Stimulated activated CD4-positive, alpha-beta T cell treated with anti-CD3 and anti-CD28 coated beads, TNF-alpha, amount 100 ng/mL, for 48 hours (primary cell): ENCODE measurements at regions not wholly inside any gene's neighbourhood (a gene's known extent, or its start where the extent isn't known, plus 50 kb on each side); places are given as distances from the start of the nearest gene placed in this dataset.
"Not testable (repeated sequence)": the region's sequence is repeated elsewhere in the genome, so short reads cannot be mapped to it uniquely, and the experiment has no call there.

ENCODE experiments used
- DNase-seq, 3 donors: peaks; one replicate each; pipeline ENCODE4 v3.0.0-alpha.2; 2020; ENCODE audit warnings: low read depth in 3 of 3

- DNase-seq, result no peak
Observed at GRCh38 chr3:655824-656223, 437.0 kb upstream of the CNTN6 start.

GRCh38 chr3:661356-661755 lies 431.5 kb upstream of the CNTN6 start:
- no peak for DNase-seq

- DNase-seq, result no peak
Observed at GRCh38 chr3:674116-674515, 418.7 kb upstream of the CNTN6 start.

- no peak for DNase-seq
Observed at GRCh38 chr3:675846-676245, 417.0 kb upstream of the CNTN6 start.

- no peak for DNase-seq
Observed at GRCh38 chr3:683770-684169, 409.1 kb upstream of the CNTN6 start.

- DNase-seq, result no peak
Observed at GRCh38 chr3:690770-691169, 402.1 kb upstream of the CNTN6 start.

- no peak for DNase-seq
Observed at GRCh38 chr3:700514-700913, 392.3 kb upstream of the CNTN6 start.

GRCh38 chr3:707041-707440 lies 385.8 kb upstream of the CNTN6 start:
- DNase-seq, result no peak

- no peak for DNase-seq
Observed at GRCh38 chr3:713006-713621, 379.7 kb upstream of the CNTN6 start.

- no peak for DNase-seq
Observed at GRCh38 chr3:713947-714620, 378.7 kb upstream of the CNTN6 start.

- DNase-seq, result no peak
Observed at GRCh38 chr3:721086-721485, 371.7 kb upstream of the CNTN6 start.

- DNase-seq, result no peak
Observed at GRCh38 chr3:732326-732928, 360.4 kb upstream of the CNTN6 start.

- DNase-seq, result no peak
Observed at GRCh38 chr3:733313-733712, 359.5 kb upstream of the CNTN6 start.

- no peak for DNase-seq
Observed at GRCh38 chr3:757711-758110, 335.1 kb upstream of the CNTN6 start.

- no peak for DNase-seq
Observed at GRCh38 chr3:759106-759505, 333.7 kb upstream of the CNTN6 start.

- DNase-seq, result not testable (repeated sequence)
Observed at GRCh38 chr3:773433-773832, 319.4 kb upstream of the CNTN6 start.

- no peak for DNase-seq
Observed at GRCh38 chr3:775178-775880, 317.5 kb upstream of the CNTN6 start.

- DNase-seq, result no peak
Observed at GRCh38 chr3:780505-780904, 312.3 kb upstream of the CNTN6 start.

GRCh38 chr3:791442-791841 lies 301.4 kb upstream of the CNTN6 start:
- no peak for DNase-seq

- no peak for DNase-seq
Observed at GRCh38 chr3:792630-793029, 300.2 kb upstream of the CNTN6 start.

- DNase-seq, result no peak
Observed at GRCh38 chr3:804211-804610, 288.6 kb upstream of the CNTN6 start.

- DNase-seq, result no peak
Observed at GRCh38 chr3:805326-805725, 287.5 kb upstream of the CNTN6 start.

- DNase-seq, result no peak
Observed at GRCh38 chr3:806006-806405, 286.8 kb upstream of the CNTN6 start.
